ENCODE measurements at regions not wholly inside any gene's neighbourhood (a gene's known extent, or its start where the extent isn't known, plus 50 kb on each side); places are given as distances from the start of the nearest gene placed in this dataset.

- no peak for TF ChIP-seq CTCF (conservative IDR thresholded peaks at IDR 0.05; ENCODE audit: low read depth, low read length)
- H3K4me3 ChIP-seq (ENCODE audit: low read depth, low read length) = no peak overlapping the region
- no peak for DNase-seq (ENCODE audit: low read depth)
Observed at GRCh38 chr15:26358708-26359107, 414.2 kb downstream of the GABRB3 start.

- no peak for DNase-seq (ENCODE audit: low read depth)
- TF ChIP-seq CTCF (conservative IDR thresholded peaks at IDR 0.05; ENCODE audit: low read depth, low read length) = no peak
Observed at GRCh38 chr15:26357653-26358052, 415.2 kb downstream of the GABRB3 start.

GRCh38 chr15:26355472-26356074 lies 417.3 kb downstream of the GABRB3 start:
- no peak for TF ChIP-seq CTCF (conservative IDR thresholded peaks at IDR 0.05; ENCODE audit: low read depth, low read length)
- no peak overlapping the region for H3K4me3 ChIP-seq (ENCODE audit: low read depth, low read length)
- no peak for DNase-seq (ENCODE audit: low read depth)

More at GRCh38 chr15:26357653-26358052, 415.2 kb downstream of the GABRB3 start:
- no peak overlapping the region for H3K4me3 ChIP-seq (ENCODE audit: low read depth, low read length)

GRCh38 chr15:26352909-26353308 lies 420.0 kb downstream of the GABRB3 start:
- H3K4me3 ChIP-seq (ENCODE audit: low read depth, low read length) = no peak overlapping the region
- DNase-seq (ENCODE audit: low read depth) = no peak
- TF ChIP-seq CTCF (conservative IDR thresholded peaks at IDR 0.05; ENCODE audit: low read depth, low read length) = no peak

- H3K4me3 ChIP-seq (ENCODE audit: low read depth, low read length) = no peak overlapping the region
- no peak for DNase-seq (ENCODE audit: low read depth)
- TF ChIP-seq CTCF (conservative IDR thresholded peaks at IDR 0.05; ENCODE audit: low read depth, low read length) = no peak
Observed at GRCh38 chr15:26352406-26352805, 420.5 kb downstream of the GABRB3 start.

- no peak overlapping the region for H3K4me3 ChIP-seq (ENCODE audit: low read depth, low read length)
- no peak for TF ChIP-seq CTCF (conservative IDR thresholded peaks at IDR 0.05; ENCODE audit: low read depth, low read length)
- no peak for DNase-seq (ENCODE audit: low read depth)
Observed at GRCh38 chr15:26325495-26325894, 447.4 kb downstream of the GABRB3 start.

GRCh38 chr15:26323566-26323965 lies 449.3 kb downstream of the GABRB3 start:
- no peak for DNase-seq (ENCODE audit: low read depth)
- TF ChIP-seq CTCF (conservative IDR thresholded peaks at IDR 0.05; ENCODE audit: low read depth, low read length) = no peak
- no peak overlapping the region for H3K4me3 ChIP-seq (ENCODE audit: low read depth, low read length)

Data from epithelial cell of proximal tubule (primary cell).